Islet precursor cell (in vitro differentiated cells): ENCODE measurements at regions not wholly inside any gene's neighbourhood (a gene's known extent, or its start where the extent isn't known, plus 50 kb on each side); places are given as distances from the start of the nearest gene placed in this dataset.
"Not testable (repeated sequence)": the region's sequence is repeated elsewhere in the genome, so short reads cannot be mapped to it uniquely, and the experiment has no call there.

Experiments
- DNase-seq: peaks from one replicate; pipeline ENCODE4 v3.0.0-alpha.2; 2018

- DNase-seq = no peak
Measured at GRCh38 chr5:130815246-130815645, 349.8 kb downstream of the HINT1 start.

- no peak for DNase-seq
Measured at GRCh38 chr5:130808691-130809090, 356.4 kb downstream of the HINT1 start.

- no peak for DNase-seq
Measured at GRCh38 chr5:130805648-130806047, 359.4 kb downstream of the HINT1 start.

DNA sequence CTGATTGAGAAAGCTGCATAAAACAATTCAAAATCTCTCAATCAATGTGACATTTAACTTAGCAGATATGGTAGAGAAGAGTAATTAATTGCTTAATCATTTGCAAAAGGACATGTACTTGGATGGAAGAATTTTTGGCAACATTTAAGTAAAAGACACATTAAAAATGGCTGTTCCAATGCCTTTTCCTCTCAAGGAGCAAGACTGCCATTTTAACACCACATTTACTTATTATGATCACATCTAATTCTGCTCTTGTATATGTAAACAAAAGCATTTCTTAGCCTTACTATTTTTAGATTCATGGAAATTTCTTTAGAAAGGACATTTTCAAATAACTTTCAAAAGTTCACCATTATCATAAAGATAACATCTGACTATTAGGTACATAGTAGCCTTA lies 360.0 kb downstream of the HINT1 start:
- DNase-seq = no peak

- DNase-seq = no peak
Measured at GRCh38 chr5:130801963-130802362, 363.1 kb downstream of the HINT1 start.

DNA sequence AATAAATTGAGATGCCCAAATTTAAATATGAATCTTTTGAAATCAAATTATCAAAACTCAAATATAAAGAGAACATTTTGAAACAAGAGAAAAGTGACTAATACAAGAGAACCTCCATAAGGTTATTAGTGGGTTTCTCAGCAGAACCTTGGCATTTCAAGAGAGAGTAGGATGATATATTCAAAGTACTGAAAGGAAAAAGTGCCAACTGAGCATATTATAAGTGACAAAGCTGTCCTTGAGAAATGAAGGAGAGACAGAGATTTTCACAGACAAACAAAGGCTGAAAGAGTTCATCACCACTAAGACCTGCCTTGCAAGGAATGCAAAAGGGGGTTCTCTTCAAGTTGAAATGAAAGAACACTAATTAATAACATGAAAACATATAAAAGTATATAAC lies 366.0 kb downstream of the HINT1 start:
- no peak for DNase-seq

GRCh38 chr5:130797303-130797702 lies 367.8 kb downstream of the HINT1 start:
- DNase-seq = no peak

DNA sequence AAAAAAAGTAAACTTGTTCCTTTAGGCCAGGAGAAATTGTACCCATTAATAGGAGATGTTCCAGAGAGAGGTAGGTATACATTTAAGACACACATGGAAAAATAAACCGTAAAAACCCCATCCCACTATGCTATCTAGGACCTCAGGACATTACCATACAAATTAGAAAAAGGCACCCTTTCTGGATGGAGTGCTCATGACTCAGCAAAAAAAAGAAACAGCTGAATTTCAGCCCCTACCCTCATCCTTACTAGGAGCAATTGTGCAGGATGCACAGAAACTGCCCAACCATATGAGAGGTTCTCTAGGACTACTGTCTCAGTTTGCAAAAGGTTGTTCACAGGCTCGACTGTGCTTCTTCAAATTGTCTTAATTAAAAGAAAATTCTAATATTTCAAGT lies 368.2 kb downstream of the HINT1 start:
- DNase-seq = no peak

GRCh38 chr5:130796032-130796431 lies 369.0 kb downstream of the HINT1 start:
- DNase-seq = no peak

DNA sequence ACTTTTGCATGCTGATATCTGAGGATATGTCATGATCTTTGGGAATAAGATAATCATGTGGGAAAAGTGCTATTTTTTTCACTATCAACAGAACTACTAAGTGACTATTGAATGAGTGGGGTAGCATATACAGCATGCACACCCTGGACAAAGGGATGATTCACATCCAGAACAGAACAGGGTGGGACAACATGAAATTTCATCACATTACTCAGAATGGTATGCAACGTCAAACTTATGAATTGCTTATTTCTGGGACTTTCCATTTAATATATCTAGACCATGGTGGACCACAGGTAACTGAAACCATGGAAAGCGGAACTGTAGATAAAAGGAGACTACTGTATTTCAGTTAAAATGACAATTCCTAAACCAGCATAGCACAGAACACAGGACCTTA lies 370.0 kb downstream of the HINT1 start:
- no peak for DNase-seq

GRCh38 chr5:130777794-130778193 lies 387.3 kb downstream of the HINT1 start:
- no peak for DNase-seq

GRCh38 chr5:130773813-130774212 lies 391.2 kb downstream of the HINT1 start:
- DNase-seq = peak; percentile 89

DNA sequence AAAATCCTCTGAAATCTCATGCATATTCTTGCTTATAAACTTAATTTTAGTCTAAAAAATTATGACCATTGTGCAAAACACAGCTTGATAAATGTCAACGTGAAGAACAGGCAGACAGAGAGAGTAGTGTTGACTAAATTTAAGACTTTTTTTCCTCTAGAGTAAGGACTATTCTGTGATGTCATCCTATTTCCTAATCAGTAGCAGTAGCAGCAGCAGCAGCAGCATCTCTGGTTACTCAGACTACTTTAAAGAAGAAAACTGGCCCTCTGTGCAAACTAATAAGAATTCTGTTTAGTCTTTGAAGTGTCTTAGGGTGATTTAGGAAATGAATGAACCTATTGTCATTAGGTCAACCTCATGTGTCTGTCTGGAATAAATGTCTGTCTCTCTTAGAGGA lies 403.0 kb downstream of the HINT1 start:
- DNase-seq = no peak

GRCh38 chr5:130759061-130759460 lies 406.0 kb downstream of the HINT1 start:
- no peak for DNase-seq

DNA sequence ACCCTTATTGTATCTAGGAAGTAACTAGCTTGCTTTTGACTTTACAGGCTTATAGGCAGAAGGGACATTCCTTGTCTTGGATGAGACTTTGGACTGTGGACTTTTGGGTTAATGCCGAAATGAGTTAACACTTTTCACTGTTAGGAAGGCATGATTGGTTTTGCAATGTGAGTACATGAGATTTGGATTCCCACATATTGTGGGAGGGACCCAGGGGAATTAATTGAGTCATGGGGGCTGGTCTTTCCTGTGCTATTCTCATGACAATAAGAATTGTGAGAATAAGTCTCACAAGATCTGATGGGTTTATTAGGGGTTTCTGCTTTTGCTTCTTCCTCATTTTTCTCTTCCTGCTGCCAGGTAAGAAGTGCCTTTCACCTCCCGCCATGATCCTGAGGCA lies 417.5 kb downstream of the HINT1 start:
- DNase-seq = no peak

GRCh38 chr5:130746641-130747040 lies 418.4 kb downstream of the HINT1 start:
- DNase-seq = not testable (repeated sequence)

DNA sequence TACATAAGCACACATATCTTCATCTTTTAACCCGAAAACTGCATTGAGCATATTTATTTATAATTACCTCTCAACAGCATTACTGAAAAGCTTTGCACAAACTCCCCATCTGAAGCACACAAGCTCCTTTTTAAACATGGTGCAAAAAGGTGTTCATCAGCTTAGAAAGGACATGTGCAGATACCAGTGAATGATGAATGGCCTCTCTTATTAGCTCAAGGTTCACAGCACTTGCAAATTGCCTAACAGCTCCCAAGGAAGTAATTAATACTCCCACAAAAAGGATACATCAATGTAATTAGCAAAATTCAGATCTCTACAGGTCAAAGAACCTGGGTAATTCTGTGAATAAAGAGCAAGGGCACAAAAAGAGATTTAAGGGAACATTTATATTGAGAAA lies 422.0 kb downstream of the HINT1 start:
- DNase-seq = no peak

DNA sequence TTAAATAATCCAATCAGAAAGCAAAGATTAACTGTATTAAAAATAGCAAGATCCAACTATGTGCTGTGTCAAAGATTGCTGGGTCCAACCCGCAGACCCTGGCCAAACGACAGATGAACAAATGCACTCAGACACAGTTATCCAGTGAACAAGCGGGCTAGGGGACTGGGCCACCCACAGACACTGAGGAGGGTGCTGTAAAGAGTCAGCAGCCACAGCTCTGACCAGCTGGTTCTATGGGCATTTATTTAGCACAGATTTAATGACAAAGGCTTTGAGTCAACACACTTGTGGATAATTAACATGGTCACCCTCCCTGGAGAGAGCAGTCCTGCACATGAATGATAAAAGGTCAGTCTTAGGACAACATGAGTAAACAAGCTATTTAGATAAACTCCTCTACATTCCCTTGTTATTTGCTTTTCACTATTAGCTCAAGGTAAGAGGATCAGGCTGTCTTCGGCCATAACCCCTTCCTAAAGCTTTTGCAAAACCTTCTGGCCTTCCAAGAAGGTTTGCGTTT lies 424.9 kb downstream of the HINT1 start:
- no peak for DNase-seq

DNA sequence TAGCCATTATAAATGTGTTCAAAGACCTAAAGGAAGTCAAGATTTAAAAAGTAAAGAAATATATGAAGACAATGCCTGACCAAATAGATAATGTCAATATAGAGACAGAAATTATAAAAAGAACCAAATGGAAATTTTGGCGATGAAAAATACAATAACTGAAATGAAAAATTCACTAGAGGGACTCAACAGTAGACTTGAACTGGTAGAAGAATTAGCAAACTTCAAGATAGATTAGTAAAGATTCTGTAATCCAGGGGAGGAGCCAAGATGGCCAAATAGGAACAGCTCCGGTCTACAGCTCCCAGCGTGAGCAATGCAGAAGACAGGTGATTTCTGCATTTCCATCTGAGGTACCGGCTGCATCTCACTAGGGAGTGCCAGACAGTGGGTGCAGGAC lies 433.2 kb downstream of the HINT1 start:
- no peak for DNase-seq

- DNase-seq = no peak
Measured at GRCh38 chr5:130729541-130729940, 435.5 kb downstream of the HINT1 start.

- DNase-seq = no peak
Measured at GRCh38 chr5:130727830-130728229, 437.2 kb downstream of the HINT1 start.

GRCh38 chr5:130724658-130725057 lies 440.4 kb downstream of the HINT1 start:
- no peak for DNase-seq

DNA sequence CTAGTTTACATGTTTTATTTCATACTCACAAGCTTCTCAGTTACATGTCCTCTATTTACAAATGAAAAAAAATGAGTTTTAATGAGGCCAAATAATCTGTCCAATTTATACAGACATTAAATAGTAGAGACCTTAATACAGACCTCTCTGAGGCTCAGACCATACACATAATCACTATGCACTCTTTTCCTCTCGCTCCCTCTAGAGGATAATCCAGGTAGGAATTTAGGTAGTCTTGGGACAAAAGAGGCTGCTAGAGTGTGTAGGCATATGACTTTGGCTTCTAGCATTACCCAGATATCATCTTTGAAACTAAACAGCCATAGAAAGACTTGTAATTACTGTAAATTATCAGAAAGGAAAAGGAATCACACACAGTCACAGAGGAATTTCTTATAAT lies 444.7 kb downstream of the HINT1 start:
- no peak for DNase-seq

DNA sequence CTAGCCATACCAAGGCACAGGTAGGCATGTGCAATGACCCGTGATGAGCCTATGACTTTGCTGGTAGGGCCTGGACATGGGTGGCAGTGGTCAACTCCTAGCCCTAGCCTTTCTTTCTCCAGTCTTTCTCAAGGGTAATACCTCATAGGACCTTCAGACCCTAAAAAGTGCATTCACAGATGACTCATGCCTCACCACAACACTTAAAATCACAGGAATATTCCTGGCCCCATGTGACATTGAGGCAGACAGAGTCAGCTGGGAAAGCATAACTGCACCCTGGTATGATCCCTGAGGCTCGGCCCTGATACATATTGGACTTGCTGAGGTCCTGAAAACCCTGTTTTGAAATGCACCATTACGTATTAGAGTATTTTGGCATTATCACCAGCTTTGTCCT lies 449.5 kb downstream of the HINT1 start:
- peak; percentile 47 for DNase-seq

- DNase-seq = no peak
Measured at GRCh38 chr5:130714200-130714599, 450.9 kb downstream of the HINT1 start.

DNA sequence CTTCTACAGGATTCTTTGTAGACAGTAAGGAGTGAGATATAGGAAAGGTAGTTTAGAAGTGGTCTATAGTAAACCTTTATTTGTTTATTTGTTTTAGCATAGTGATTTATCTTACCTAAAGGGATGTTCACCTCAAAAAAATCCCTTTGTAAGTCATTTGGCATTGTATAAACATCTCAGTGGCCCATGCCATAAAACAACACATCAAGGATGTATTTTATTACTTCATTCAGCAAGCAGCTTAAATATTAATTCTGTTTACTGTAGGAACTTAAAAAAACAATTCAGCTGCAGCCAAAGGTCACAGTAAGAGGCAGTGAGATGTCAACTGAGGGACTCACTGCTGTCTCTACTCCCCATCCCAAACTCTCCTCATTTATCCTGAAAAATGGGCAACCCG lies 452.7 kb downstream of the HINT1 start:
- no peak for DNase-seq
